ENCODE measurements at regions not wholly inside any gene's neighbourhood (a gene's known extent, or its start where the extent isn't known, plus 50 kb on each side); places are given as distances from the start of the nearest gene placed in this dataset.

- no peak overlapping the region for H3K27ac ChIP-seq
- intact Hi-C loops (cut with DNase I): no loop called here
- 70 to 85% (median 82%) methylated on average over 1 of the region's 1 CpG for WGBS, 4 donors
- no peaks in the 10 kb centered on the region for H3K27me3 ChIP-seq
- H3K36me3 ChIP-seq (replicated peaks in 1 of 2): no peaks in the 10 kb centered on the region
- no peak for TF ChIP-seq CTCF (IDR thresholded peaks at IDR 0.05)
- no peak for TF ChIP-seq POLR2A (IDR thresholded peaks at IDR 0.05)
- DNase-seq: no peak
- H3K4me1 ChIP-seq (replicated peaks in 1 of 2): no peaks in the 10 kb centered on the region
- H3K4me3 ChIP-seq: no peak overlapping the region
- no peaks in the 10 kb centered on the region for H3K9me3 ChIP-seq (replicated peaks in 1 of 3)
Measured at GRCh38 chr4:60250657-60251056, 949.5 kb upstream of the ADGRL3 start.

- 82 to 85% (median 85%) methylated on average over 5 of the region's 5 CpGs for WGBS, 4 donors
Measured at GRCh38 chr4:60259781-60260180, 940.3 kb upstream of the ADGRL3 start.

GRCh38 chr4:60266505-60266904 is 933.6 kb upstream of the ADGRL3 start:
- no peak overlapping the region for H3K4me3 ChIP-seq
- no peaks in the 10 kb centered on the region for H3K4me1 ChIP-seq (replicated peaks in 1 of 2)
- no peaks in the 10 kb centered on the region for H3K9me3 ChIP-seq (replicated peaks in 1 of 3)
- no peaks in the 10 kb centered on the region for H3K36me3 ChIP-seq (replicated peaks in 1 of 2)
- 63 to 80% (median 73%) methylated on average over 1 of the region's 1 CpG for WGBS, 4 donors
- intact Hi-C loops (cut with DNase I): no loop called here
- no peak overlapping the region for H3K27ac ChIP-seq
- no peak for TF ChIP-seq POLR2A (IDR thresholded peaks at IDR 0.05)
- no peak for TF ChIP-seq CTCF (IDR thresholded peaks at IDR 0.05)
- no peaks in the 10 kb centered on the region for H3K27me3 ChIP-seq
- DNase-seq: no peak

More at GRCh38 chr4:60259781-60260180, 940.3 kb upstream of the ADGRL3 start:
- TF ChIP-seq CTCF (IDR thresholded peaks at IDR 0.05) (no peak), POLR2A (IDR thresholded peaks at IDR 0.05) (no peak)
- no peak for DNase-seq
- Histone ChIP-seq H3K4me1 (replicated peaks in 1 of 2) (no peaks in the 10 kb centered on the region), H3K27me3 (no peaks in the 10 kb centered on the region), H3K27ac (no peak overlapping the region), H3K36me3 (replicated peaks in 1 of 2) (no peaks in the 10 kb centered on the region), H3K4me3 (no peak overlapping the region), H3K9me3 (replicated peaks in 1 of 3) (no peaks in the 10 kb centered on the region)
- intact Hi-C loops (cut with DNase I): no loop called here

GRCh38 chr4:60296386-60296785 is 903.7 kb upstream of the ADGRL3 start:
- H3K27me3 ChIP-seq: no peaks in the 10 kb centered on the region
- H3K4me3 ChIP-seq: no peak overlapping the region
- DNase-seq: no peak
- no peak overlapping the region for H3K27ac ChIP-seq
- H3K9me3 ChIP-seq (replicated peaks in 1 of 3): no peaks in the 10 kb centered on the region
- no peaks in the 10 kb centered on the region for H3K4me1 ChIP-seq (replicated peaks in 1 of 2)
- H3K36me3 ChIP-seq (replicated peaks in 1 of 2): no peaks in the 10 kb centered on the region
- intact Hi-C loops (cut with DNase I): no loop called here
- TF ChIP-seq CTCF (IDR thresholded peaks at IDR 0.05): no peak
- no peak for TF ChIP-seq POLR2A (IDR thresholded peaks at IDR 0.05)
- 33 to 90% (median 38%) methylated on average over 2 of the region's 2 CpGs for WGBS, 4 donors
